PFSK-1 (cell line): ENCODE measurements at regions not wholly inside any gene's neighbourhood (a gene's known extent, or its start where the extent isn't known, plus 50 kb on each side); places are given as distances from the start of the nearest gene placed in this dataset.

Experiments
- POLR2AphosphoS5 ChIP-seq: IDR thresholded peaks from 2 replicates; pipeline ENCODE4 v1.6.1; 2012; ENCODE audit warnings: low read depth, mild to moderate bottlenecking, control low read depth, low read length, moderate library complexity
- REST ChIP-seq, 2 experiments: IDR thresholded peaks; 2 replicates each; pipeline versions ENCODE4 v1.6.1 to v1.8.0; 2011 to 2012; ENCODE audit warnings: low read depth in 2 of 2, low read length in 2 of 2, control low read depth in 1 of 2, inconsistent platforms in 1 of 2, mild to moderate bottlenecking in 1 of 2, moderate library complexity in 1 of 2; ENCODE audit not compliant: insufficient read depth in 1 of 2

GRCh38 chr15:69604072-69604411 is 151.4 kb downstream of the RPLP1 start:
- TF ChIP-seq POLR2AphosphoS5, result no peak
- TF ChIP-seq REST (IDR thresholded peaks at IDR 0.05; ENCODE audit: insufficient read depth in 1 of 2, low read depth in 2 of 2, low read length in 2 of 2), result no peak
